ENCODE measurements at regions not wholly inside any gene's neighbourhood (a gene's known extent, or its start where the extent isn't known, plus 50 kb on each side); places are given as distances from the start of the nearest gene placed in this dataset.

GRCh38 chr2:128412181-128412871 is 93.7 kb upstream of the HS6ST1 start:
- ChIA-PET POLR2A (no interaction called here), CTCF (no interaction called here)
- Histone ChIP-seq H3F3A (replicated peaks; ENCODE audit: insufficient read depth) (no peaks in the 10 kb centered on the region), H3K9ac (no peak overlapping the region), H3K9me3 (no peaks in the 10 kb centered on the region), H3K9me2 (no peaks in the 10 kb centered on the region), H3K4me2 (no peak overlapping the region), H3K4me1 (ENCODE audit: control insufficient read depth in 1 of 2, insufficient read depth in 2 of 2, low read depth in 1 of 2, low read length in 1 of 2) (peaks cover 0 to 51% of the 10 kb centered on the region in 2 experiments; a peak in 1 of 4 replicates), H3K79me2 (ENCODE audit: insufficient read depth) (no peaks in the 10 kb centered on the region), H3K36me3 (replicated peaks in 1 of 2; ENCODE audit: control insufficient read depth in 1 of 2, insufficient read depth in 2 of 2, low read length in 1 of 2) (no peaks in the 10 kb centered on the region), H3K27me3 (ENCODE audit: insufficient read depth) (no peaks in the 10 kb centered on the region), H4K20me1 (ENCODE audit: insufficient read depth) (no peaks in the 10 kb centered on the region), H3K27ac (ENCODE audit: low read depth in 2 of 2, low read length in 1 of 2) (no peak overlapping the region), H2AFZ (ENCODE audit: low read depth) (no peak overlapping the region), H3K4me3 (ENCODE audit: low read depth in 2 of 2, low read length in 1 of 2) (no peak overlapping the region)
- WGBS (ENCODE audit: low lambda C conversion rate), result 60% methylated on average over 7 of the region's 7 CpGs
- DNase-seq, result no peak
- TF ChIP-seq EP300 (IDR thresholded peaks at IDR 0.05; ENCODE audit: borderline replicate concordance in 1 of 2, low read depth in 1 of 2, low read length in 1 of 2) (no peak), CHD2 (IDR thresholded peaks at IDR 0.05; ENCODE audit: low read length, partially characterized antibody) (no peak), MAX (IDR thresholded peaks at IDR 0.05; ENCODE audit: low read depth) (no peak), GABPA (IDR thresholded peaks at IDR 0.05; ENCODE audit: low read depth) (no peak), TAF1 (IDR thresholded peaks at IDR 0.05; ENCODE audit: borderline replicate concordance, low read depth, low read length) (no peak), ZBTB33 (IDR thresholded peaks at IDR 0.05; ENCODE audit: borderline replicate concordance, low read depth) (no peak), USF2 (IDR thresholded peaks at IDR 0.05; ENCODE audit: borderline replicate concordance, low read depth, low read length) (no peak), REST (IDR thresholded peaks at IDR 0.05; ENCODE audit: low read depth, low read length) (no peak), CTCF (IDR thresholded peaks at IDR 0.05) (no peak), MXI1 (IDR thresholded peaks at IDR 0.05; ENCODE audit: low read depth, low read length) (no peak), YY1 (IDR thresholded peaks at IDR 0.05; ENCODE audit: low read depth) (no peak), TCF12 (IDR thresholded peaks at IDR 0.05) (no peak), NRF1 (IDR thresholded peaks at IDR 0.05; ENCODE audit: low read depth, low read length) (no peak), TEAD4 (IDR thresholded peaks at IDR 0.05; ENCODE audit: borderline replicate concordance, insufficient read depth) (no peak), MEF2A (IDR thresholded peaks at IDR 0.05; ENCODE audit: borderline replicate concordance, low read depth) (no peak), FOXM1 (IDR thresholded peaks at IDR 0.05; ENCODE audit: low read depth) (no peak), RXRA (IDR thresholded peaks at IDR 0.05; ENCODE audit: borderline replicate concordance, low read depth) (no peak)

Measured in SK-N-SH (cell line).